Heart right ventricle (tissue), 16 donors: ENCODE measurements at regions not wholly inside any gene's neighbourhood (a gene's known extent, or its start where the extent isn't known, plus 50 kb on each side); places are given as distances from the start of the nearest gene placed in this dataset.

Source experiments
- ATAC-seq, 8 donors: fragments of 200-7000 bp; cut with Tn5 transposase; one replicate each; pipeline ENCODE4 v1.9.1; 2020; ENCODE audit warnings: mild to moderate bottlenecking in 8 of 8, moderate library complexity in 8 of 8, moderate number of reproducible peaks in 1 of 8
- DNase-seq, 2 donors: peaks; one replicate each; pipeline ENCODE4 v3.0.0-alpha.2; 2020
- H3K27ac ChIP-seq, 10 donors: fragments of 200-600 bp; sonication (generic) in 2 of 10; one replicate each; pipeline versions ENCODE4 v1.5.0 to v1.8.0; 2020 to 2022; ENCODE audit warnings: mild to moderate bottlenecking in 3 of 10
- H3K27me3 ChIP-seq, 7 donors: fragments of 200-600 bp; one replicate each; pipeline ENCODE4 v1.8.0; 2021 to 2022; ENCODE audit warnings: mild to moderate bottlenecking in 2 of 7
- H3K36me3 ChIP-seq, 9 donors: fragments of 200-600 bp; sonication (generic) in 1 of 9; one replicate each; pipeline versions ENCODE4 v1.5.0 to v1.8.0; 2020 to 2022; ENCODE audit warnings: mild to moderate bottlenecking in 2 of 9
- H3K4me1 ChIP-seq, 9 donors: fragments of 200-600 bp; sonication (generic) in 1 of 9; one replicate each; pipeline versions ENCODE4 v1.5.0 to v1.8.0; 2020 to 2022; ENCODE audit warnings: mild to moderate bottlenecking in 4 of 9
- H3K4me3 ChIP-seq, 10 donors: fragments of 200-600 bp; sonication (generic) in 2 of 10; one replicate each; pipeline versions ENCODE4 v1.5.0 to v1.8.0; 2020 to 2022; ENCODE audit warnings: mild to moderate bottlenecking in 7 of 10, moderate library complexity in 2 of 10
- H3K9me3 ChIP-seq, 11 donors: fragments of 200-600 bp in 10 of 11; sonication (generic) in 2 of 11; one replicate each; pipeline versions ENCODE4 v1.5.0 to v1.8.0; 2013 to 2022; ENCODE audit warnings: mild to moderate bottlenecking in 2 of 11, control low read depth in 1 of 11, moderate library complexity in 1 of 11
- CTCF ChIP-seq, 9 donors: fragments of 200-600 bp; sonication (generic) in 2 of 9; IDR thresholded peaks; one replicate each; pipeline versions ENCODE4 v1.5.0 to v1.8.0; 2021 to 2022; ENCODE audit warnings: antibody characterized with exemption in 9 of 9, mild to moderate bottlenecking in 5 of 9, moderate library complexity in 1 of 9
- WGBS, 2 donors: extraction: QIAGEN DNeasy Blood & Tissue Kit; methylation state at CpG; one replicate each; pipeline ENCODE4 v1.1.7; 2013; ENCODE audit warnings: inconsistent platforms in 1 of 2; 5-methylcytosine and 5-hydroxymethylcytosine counted together
- intact Hi-C, 10 donors: fragments of 100-400 bp; cut with DNase I; formaldehyde crosslinking; loops; one replicate each; pipeline versions ENCODE4 v1.11.1 to v1.14.2; 2022
- donor health status: Arrhythmogenic right ventricular cardiomyopathy.
- donor health status: ischemic (EF 13 %, LVEDD 7.1; RV severe dilation, severe dysfunction).
- donor health status: healthy with polysubstance abuse.
- donor health status: DM: no; HTN: yes; CAD: no.
- donor health status: DM: no; HTN: no; CAD: no.
- donor health status: ischemic (EF 25% LVEDD 6.9; RV normal size, moderate dysfunction).
- donor health status: ischemic (EF 25% LVEDD 5.7; RV mildly dilated, moderate dysfunction).
- donor health status: healthy.
- donor health status: DM: yes; HTN: yes; CAD: no.
- donor health status: Ischemic cardiomyopathy.
- donor health status: ischemic (EF 35%, LVEDD 5.7; RV mildly dilated, moderate dysfunction).
- donor health status: nonischemic (EF 11% LVEDD 7.7; RV severe dilation, severe dysfunction).
- donor health status: DM: yes; HTN: yes; CAD: no.
- donor health status: PGD.
- donor health status: ischemic (EF 29% LVEDD 5.4; RV normal size, mild dysfunction).
- donor health status: nonischemic (EF 23%, LVEDD 6.1; RV moderate dilation, normal function).

GRCh38 chr6:897528-898207, 204.7 kb upstream of the EXOC2 start:
- ATAC-seq (no peak), DNase-seq (no peak)
- no peak for TF ChIP-seq CTCF (IDR thresholded peaks at IDR 0.05)
- no peak overlapping the region for H3K4me3 ChIP-seq
- H3K4me1 ChIP-seq: peaks cover 0 to 9% (median 0%) of the 10 kb centered on the region in 9 donors
- intact Hi-C loops: no loop called here
- no peaks in the 10 kb centered on the region for H3K9me3 ChIP-seq
- H3K36me3 ChIP-seq: no peaks in the 10 kb centered on the region
- peaks cover 0 to 27% (median 10%) of the 10 kb centered on the region in 7 donors for H3K27me3 ChIP-seq
- 77 to 82% methylated on average over 12 of the region's 12 CpGs for WGBS, 2 donors
- no peak overlapping the region for H3K27ac ChIP-seq

GRCh38 chr6:894274-894673, 201.3 kb upstream of the EXOC2 start:
- no peak overlapping the region for H3K27ac ChIP-seq
- intact Hi-C loops: no loop called here
- H3K36me3 ChIP-seq: no peaks in the 10 kb centered on the region
- TF ChIP-seq CTCF (IDR thresholded peaks at IDR 0.05): peak in 1 of 9 donors; percentile 21
- H3K4me3 ChIP-seq: no peak overlapping the region
- 76 to 78% methylated on average over 6 of the region's 6 CpGs for WGBS, 2 donors
- no peak for DNase-seq
- peaks cover 0 to 10% (median 6%) of the 10 kb centered on the region in 7 donors for H3K27me3 ChIP-seq
- no peak for ATAC-seq
- no peaks in the 10 kb centered on the region for H3K4me1 ChIP-seq
- H3K9me3 ChIP-seq: no peaks in the 10 kb centered on the region

- Histone ChIP-seq H3K27me3 (peaks cover 0 to 11% (median 0%) of the 10 kb centered on the region in 7 donors), H3K9me3 (no peaks in the 10 kb centered on the region), H3K27ac (no peak overlapping the region), H3K36me3 (no peaks in the 10 kb centered on the region), H3K4me1 (no peaks in the 10 kb centered on the region), H3K4me3 (no peak overlapping the region)
- ATAC-seq: no peak
- no peak for DNase-seq
- intact Hi-C loops: no loop called here
- no peak for TF ChIP-seq CTCF (IDR thresholded peaks at IDR 0.05)
- WGBS, 2 donors: 78 to 80% methylated on average over 6 of the region's 6 CpGs
Measured at GRCh38 chr6:890995-891394, 198.1 kb upstream of the EXOC2 start.

GRCh38 chr6:890201-890600, 197.3 kb upstream of the EXOC2 start:
- TF ChIP-seq CTCF (IDR thresholded peaks at IDR 0.05): no peak
- ATAC-seq: no peak
- DNase-seq: no peak
- Histone ChIP-seq H3K9me3 (no peaks in the 10 kb centered on the region), H3K4me3 (no peak overlapping the region), H3K36me3 (no peaks in the 10 kb centered on the region), H3K4me1 (no peaks in the 10 kb centered on the region), H3K27me3 (peaks cover 0 to 11% (median 0%) of the 10 kb centered on the region in 7 donors), H3K27ac (no peak overlapping the region)
- 79 to 87% methylated on average over 3 of the region's 3 CpGs for WGBS, 2 donors
- intact Hi-C loops: no loop called here
